Adrenal gland (tissue), 9 donors: ENCODE measurements at regions not wholly inside any gene's neighbourhood (a gene's known extent, or its start where the extent isn't known, plus 50 kb on each side); places are given as distances from the start of the nearest gene placed in this dataset.
"Not testable (repeated sequence)": the region's sequence is repeated elsewhere in the genome, so short reads cannot be mapped to it uniquely, and the experiment has no call there.

ENCODE experiments used
- DNase-seq, 7 donors: peaks; one replicate each; pipeline ENCODE4 v3.0.0-alpha.2; 2019 to 2020
- H3K27ac ChIP-seq, 5 donors: fragments of 200-600 bp; sonication (generic) in 4 of 5; 1 replicate in 3 of 5; 2 replicates in 2 of 5; pipeline versions ENCODE4 v1.5.1 to v1.8.0; 2016 to 2020; ENCODE audit warnings: mild to moderate bottlenecking in 1 of 5
- H3K27me3 ChIP-seq: fragments of 200-600 bp; 2 replicates; pipeline ENCODE4 v1.8.0; 2021
- H3K36me3 ChIP-seq, 2 donors: fragments of 200-600 bp; replicated peaks in 1 of 2; 1 replicate in 1 of 2; 2 replicates in 1 of 2; pipeline versions ENCODE4 v1.5.1 to v1.8.0; 2018 to 2022
- H3K4me1 ChIP-seq, 2 donors: fragments of 200-600 bp; replicated peaks in 1 of 2; 1 replicate in 1 of 2; 2 replicates in 1 of 2; pipeline versions ENCODE4 v1.5.1 to v1.8.0; 2018 to 2021
- H3K4me3 ChIP-seq, 4 donors: fragments of 200-600 bp; sonication (generic) in 3 of 4; one replicate each; pipeline ENCODE4 v1.5.1; 2016 to 2018
- H3K9me3 ChIP-seq, 3 donors: fragments of 200-600 bp; sonication (generic) in 1 of 3; replicated peaks in 1 of 3; 1 replicate in 2 of 3; 2 replicates in 1 of 3; pipeline versions ENCODE4 v1.5.1 to v1.8.0; 2016 to 2021
- POLR2A ChIP-seq, 2 donors: fragments of 450-650 bp; IDR thresholded peaks; one replicate each; pipeline ENCODE4 v1.6.1; 2017; ENCODE audit warnings: antibody characterized with exemption in 2 of 2, mild to moderate bottlenecking in 2 of 2, moderate library complexity in 1 of 2
- WGBS, 4 donors: extraction: QIAGEN DNeasy Blood & Tissue Kit in 2 of 4; methylation state at CpG; one replicate each; pipeline versions ENCODE4 v1.1.5 to v1.1.7; 2013 to 2017; 5-methylcytosine and 5-hydroxymethylcytosine counted together
- intact Hi-C, 2 donors: fragments of 100-400 bp; cut with DNase I; formaldehyde crosslinking; loops; one replicate each; pipeline versions ENCODE4 v1.14.1 to v1.15.0; 2022 to 2023
- small RNA-seq, 2 donors: library from RNA; depleted of rRNA; stranded (forward); fragments of <200 nt; gene quantifications; one replicate each; pipeline ENCODE3, GENCODE V24; 2016
- TF ChIP-seq, protein P1 (sequence below), 6 experiments: fragments of 450-650 bp in 4 of 6; fragments of 200-600 bp in 2 of 6; sonication (generic) in 1 of 6; IDR thresholded peaks; 1 replicate in 5 of 6; 2 replicates in 1 of 6; pipeline versions ENCODE4 v1.5.1 to v1.8.0; 2016 to 2021; ENCODE audit warnings: antibody characterized with exemption in 6 of 6, mild to moderate bottlenecking in 2 of 6, moderate library complexity in 1 of 6
- donor health status: healthy with polysubstance abuse.
- donor health status: Bipolar disorder and iron deficiency.
- donor health status: DM: yes; HTN: yes; CAD: no.
- donor health status: DM: no; HTN: no; CAD: no.
- donor health status: DM: no; HTN: no; CAD: no.

DNA sequence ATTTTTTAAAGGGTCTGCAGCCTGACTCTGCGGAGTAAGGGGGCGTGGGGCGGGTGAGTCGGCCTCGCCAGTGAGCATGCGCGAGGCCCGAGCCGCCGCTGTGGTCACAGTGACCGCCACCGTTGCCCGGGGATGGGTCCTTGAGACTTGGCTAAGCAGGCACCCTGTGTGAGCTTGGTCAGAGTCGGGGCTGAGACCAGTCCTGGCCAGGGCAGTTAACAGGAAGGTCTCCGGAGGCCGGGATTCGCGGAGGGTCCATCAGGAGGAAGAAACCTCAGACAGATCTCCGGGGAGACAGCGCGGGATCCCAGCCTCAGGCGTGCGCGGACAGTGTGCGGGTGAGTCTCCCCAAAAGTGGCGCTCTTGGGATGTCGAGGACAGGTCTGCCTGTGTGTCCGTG lies 1384.4 kb upstream of the PCDH10 start:
- no peak for DNase-seq
- TF ChIP-seq POLR2A (IDR thresholded peaks at IDR 0.05) = no peak
- TF ChIP-seq, protein P1, sequence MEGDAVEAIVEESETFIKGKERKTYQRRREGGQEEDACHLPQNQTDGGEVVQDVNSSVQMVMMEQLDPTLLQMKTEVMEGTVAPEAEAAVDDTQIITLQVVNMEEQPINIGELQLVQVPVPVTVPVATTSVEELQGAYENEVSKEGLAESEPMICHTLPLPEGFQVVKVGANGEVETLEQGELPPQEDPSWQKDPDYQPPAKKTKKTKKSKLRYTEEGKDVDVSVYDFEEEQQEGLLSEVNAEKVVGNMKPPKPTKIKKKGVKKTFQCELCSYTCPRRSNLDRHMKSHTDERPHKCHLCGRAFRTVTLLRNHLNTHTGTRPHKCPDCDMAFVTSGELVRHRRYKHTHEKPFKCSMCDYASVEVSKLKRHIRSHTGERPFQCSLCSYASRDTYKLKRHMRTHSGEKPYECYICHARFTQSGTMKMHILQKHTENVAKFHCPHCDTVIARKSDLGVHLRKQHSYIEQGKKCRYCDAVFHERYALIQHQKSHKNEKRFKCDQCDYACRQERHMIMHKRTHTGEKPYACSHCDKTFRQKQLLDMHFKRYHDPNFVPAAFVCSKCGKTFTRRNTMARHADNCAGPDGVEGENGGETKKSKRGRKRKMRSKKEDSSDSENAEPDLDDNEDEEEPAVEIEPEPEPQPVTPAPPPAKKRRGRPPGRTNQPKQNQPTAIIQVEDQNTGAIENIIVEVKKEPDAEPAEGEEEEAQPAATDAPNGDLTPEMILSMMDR (IDR thresholded peaks at IDR 0.05) = no peak
- Histone ChIP-seq H3K9me3 (no peaks in the 10 kb centered on the region), H3K27ac (no peak overlapping the region), H3K27me3 (no peaks in the 10 kb centered on the region), H3K36me3 (no peaks in the 10 kb centered on the region), H3K4me1 (no peaks in the 10 kb centered on the region), H3K4me3 (no peak overlapping the region)
- WGBS, 4 donors = 93 to 99% (median 97%) methylated on average over 14 to 28 of the region's 28 CpGs
- intact Hi-C loops = no loop called here

DNA sequence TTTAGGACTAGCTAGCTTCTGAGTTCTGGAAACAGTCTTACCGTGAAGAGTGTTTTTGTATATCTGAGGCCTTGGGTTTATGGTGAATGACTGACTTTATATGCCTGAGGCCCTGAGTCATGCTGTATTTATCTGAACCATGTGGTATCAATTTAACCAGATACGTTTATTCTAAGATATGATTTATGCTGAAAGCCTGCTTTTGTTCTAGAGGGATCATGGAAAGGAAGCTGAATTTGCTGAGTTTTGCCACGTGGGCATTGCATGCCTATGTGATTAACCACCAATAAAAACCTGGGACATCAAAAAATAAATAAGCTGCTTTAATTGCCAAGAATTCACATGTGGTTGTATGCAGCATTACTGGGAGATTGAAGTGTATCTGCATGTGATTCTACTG lies 1374.7 kb upstream of the PCDH10 start:
- H3K36me3 ChIP-seq, H3K27me3 ChIP-seq, DNase-seq, H3K9me3 ChIP-seq, intact Hi-C loops, H3K27ac ChIP-seq, H3K4me1 ChIP-seq, H3K4me3 ChIP-seq: not testable (repeated sequence)
- 7 to 37% (median 25%) methylated on average over 3 of the region's 3 CpGs for whole genome bisulfite sequencing, 4 donors

DNA sequence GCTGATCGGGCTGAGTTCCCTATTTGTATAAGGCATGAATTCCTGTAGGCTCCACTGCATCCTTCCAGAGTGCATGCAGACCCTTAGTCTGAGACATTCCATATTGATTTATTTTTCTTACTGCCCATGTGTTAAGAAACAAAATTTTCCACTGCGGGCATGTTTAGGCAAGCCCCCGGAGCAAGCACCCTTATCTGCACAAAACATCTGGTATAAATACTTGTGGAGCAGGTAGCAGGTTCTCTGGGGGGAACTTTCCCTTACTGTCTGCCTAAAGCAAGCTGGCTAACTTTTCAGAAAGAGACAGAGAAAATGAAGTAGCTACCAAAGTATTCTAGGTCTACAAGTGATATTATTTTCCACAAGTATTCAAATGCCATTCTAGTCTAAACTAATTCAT lies 1338.5 kb upstream of the PCDH10 start:
- H3K9me3 ChIP-seq, H3K4me3 ChIP-seq, H3K27me3 ChIP-seq, H3K27ac ChIP-seq, H3K4me1 ChIP-seq, intact Hi-C loops, H3K36me3 ChIP-seq, DNase-seq: not testable (repeated sequence)
- WGBS, 4 donors = 36 to 48% (median 46%) methylated on average over 3 of the region's 3 CpGs

Small RNA genes lying in the stretch of these regions (small RNA-seq; reads per million reads assigned to genes)
- gene AC105424.1 (0 reads per million in 2 donors), gene RF00156 (0 reads per million in 2 donors), gene RN7SL205P (0 reads per million in 2 donors), gene RNU6-224P (0 reads per million in 2 donors)
